Fibroblast of the aortic adventitia (primary cell): ENCODE measurements at regions not wholly inside any gene's neighbourhood (a gene's known extent, or its start where the extent isn't known, plus 50 kb on each side); places are given as distances from the start of the nearest gene placed in this dataset.

Experiments used
- DNase-seq: peaks from one replicate; pipeline ENCODE4 v3.0.0-alpha.2; 2010; ENCODE audit warnings: low read depth
- H3K4me3 ChIP-seq: 2 replicates; pipeline ENCODE4 v1.5.1; 2011; ENCODE audit warnings: low read depth, mild to moderate bottlenecking, control low read depth, low read length, moderate library complexity
- CTCF ChIP-seq: IDR thresholded peaks from 2 replicates; pipeline ENCODE4 v1.5.1; 2011; ENCODE audit warnings: mild to moderate bottlenecking, low read length, control low read depth, inconsistent platforms; ENCODE audit not compliant: insufficient read depth

- H3K4me3 ChIP-seq: no peak overlapping the region
- peak; percentile 30 for DNase-seq
- TF ChIP-seq CTCF: no peak
Measured at GRCh38 chr4:150001815-150002214, 76.4 kb upstream of the DCLK2 start.

- H3K4me3 ChIP-seq: no peak overlapping the region
- no peak for TF ChIP-seq CTCF
- peak; percentile 61 for DNase-seq
Measured at GRCh38 chr4:150002561-150002960, 75.7 kb upstream of the DCLK2 start.

GRCh38 chr4:150004481-150004880, 73.8 kb upstream of the DCLK2 start:
- TF ChIP-seq CTCF: no peak
- no peak overlapping the region for H3K4me3 ChIP-seq
- DNase-seq: peak; percentile 72

GRCh38 chr4:150005537-150005936, 72.7 kb upstream of the DCLK2 start:
- no peak for TF ChIP-seq CTCF
- no peak overlapping the region for H3K4me3 ChIP-seq
- DNase-seq: no peak

GRCh38 chr4:150006197-150006596, 72.0 kb upstream of the DCLK2 start:
- peak; percentile 76 for DNase-seq
- TF ChIP-seq CTCF: no peak
- no peak overlapping the region for H3K4me3 ChIP-seq

- no peak for TF ChIP-seq CTCF
- H3K4me3 ChIP-seq: no peak overlapping the region
- DNase-seq: no peak
Measured at GRCh38 chr4:150007512-150007911, 70.7 kb upstream of the DCLK2 start.

GRCh38 chr4:150008546-150008945, 69.7 kb upstream of the DCLK2 start:
- no peak for DNase-seq
- no peak for TF ChIP-seq CTCF
- H3K4me3 ChIP-seq: no peak overlapping the region
